HCT116 (cell line): ENCODE measurements at regions not wholly inside any gene's neighbourhood (a gene's known extent, or its start where the extent isn't known, plus 50 kb on each side); places are given as distances from the start of the nearest gene placed in this dataset.

Experiments
- ATAC-seq: fragments of 200-7000 bp; cut with Tn5 transposase; 2 replicates; pipeline ENCODE4 v1.9.1; 2020; ENCODE audit warnings: mild to moderate bottlenecking, moderate library complexity
- BruUV-seq: library from RNA; stranded (reverse); fragments of 400-500 nt; replicated peaks from 2 replicates; lab custom pipeline; 2021; lab: Mats Ljungman, UMichigan
- CTCF ChIA-PET: fragments of 300-600 bp; sonication (Branson Sonifier 250); formaldehyde crosslinking; loops from one replicate; lab custom pipeline; 2021; ENCODE audit warnings: antibody characterized with exemption; lab: Charles Lee
- POLR2A ChIA-PET: fragments of 300-600, 350-600 bp; sonication (Branson Sonifier 250); formaldehyde crosslinking; loops from one replicate; lab custom pipeline; 2021; ENCODE audit warnings: antibody characterized with exemption; lab: Charles Lee
- RAD21 ChIA-PET, 2 experiments: fragments of 300-600 bp; sonication (Branson Sonifier 250); formaldehyde crosslinking; loops; one replicate each; lab custom pipeline; 2023; ENCODE audit warnings: low total read pairs in 2 of 2; ENCODE audit not compliant: uncharacterized antibody in 2 of 2, unreplicated experiment in 2 of 2, low non-redundant PET in 1 of 2; lab: Charles Lee
- DNase-seq: peaks from one replicate; pipeline ENCODE4 v3.0.0-alpha.2; 2010; ENCODE audit warnings: low read depth, low spot score
- H2AFZ ChIP-seq: fragments of 200-600 bp; shearing (Covaris generic), sonication (generic); 2 replicates; pipeline ENCODE4 v1.6.1; 2017; ENCODE audit warnings: low read depth, mixed run types, mixed read lengths, antibody characterized with exemption, low read length; ENCODE audit not compliant: poor library complexity, severe bottlenecking
- H3K27ac ChIP-seq: 2 replicates; pipeline ENCODE4 v1.5.1; 2012; ENCODE audit warnings: low read depth, low read length
- H3K27me3 ChIP-seq: fragments of 200-600 bp; sonication (generic); 2 replicates; pipeline ENCODE4 v1.6.1; 2016; ENCODE audit warnings: mixed run types, low read length, mixed read lengths; ENCODE audit not compliant: insufficient read depth
- H3K36me3 ChIP-seq, 2 experiments: fragments of 200-500 bp in 1 of 2; fragments of 200-600 bp in 1 of 2; sonication (Bioruptor generic) in 1 of 2; sonication (generic) in 1 of 2; 2 replicates each; pipeline versions ENCODE4 v1.5.1 to v1.6.1; 2014 to 2016; ENCODE audit warnings: low read length in 2 of 2, inconsistent platforms in 1 of 2, mixed read lengths in 1 of 2, mixed run types in 1 of 2; ENCODE audit not compliant: insufficient read depth in 2 of 2, control insufficient read depth in 1 of 2
- H3K4me1 ChIP-seq, 2 experiments: fragments of 200-600 bp in 1 of 2; sonication (generic) in 1 of 2; 2 replicates each; pipeline versions ENCODE4 v1.5.1 to v1.6.1; 2012 to 2017; ENCODE audit warnings: low read length in 2 of 2, inconsistent platforms in 1 of 2, mild to moderate bottlenecking in 1 of 2, mixed read lengths in 1 of 2, mixed run types in 1 of 2, moderate library complexity in 1 of 2; ENCODE audit not compliant: insufficient read depth in 2 of 2, control insufficient read depth in 1 of 2
- H3K4me2 ChIP-seq: fragments of 200-600 bp; sonication (generic); 2 replicates; pipeline ENCODE4 v1.6.1; 2017; ENCODE audit warnings: mixed run types, low read length, mixed read lengths
- H3K4me3 ChIP-seq, 2 experiments: fragments of 200-600 bp in 1 of 2; sonication (generic) in 1 of 2; replicated peaks in 1 of 2; 2 replicates each; pipeline ENCODE4 v1.5.1; 2011 to 2016; ENCODE audit warnings: low read length in 2 of 2, control low read depth in 1 of 2, low read depth in 1 of 2, mild to moderate bottlenecking in 1 of 2, mixed read lengths in 1 of 2, mixed run types in 1 of 2
- H3K79me2 ChIP-seq: fragments of 200-600 bp; sonication (generic); 2 replicates; pipeline ENCODE4 v1.6.1; 2017; ENCODE audit warnings: mild to moderate bottlenecking, mixed run types, low read length, moderate library complexity, mixed read lengths; ENCODE audit not compliant: insufficient read depth
- H3K9ac ChIP-seq: fragments of 200-600 bp; sonication (generic); 2 replicates; pipeline ENCODE4 v1.6.1; 2016; ENCODE audit warnings: low read length, mixed read lengths
- H3K9me2 ChIP-seq: fragments of 200-600 bp; sonication (generic), shearing (Covaris generic); 2 replicates; pipeline ENCODE4 v1.6.1; 2017; ENCODE audit warnings: mixed run types, mild to moderate bottlenecking, moderate library complexity; ENCODE audit not compliant: insufficient read depth
- H3K9me3 ChIP-seq, 2 experiments: fragments of 200-500 bp in 1 of 2; fragments of 200-600 bp in 1 of 2; sonication (Bioruptor generic) in 1 of 2; sonication (generic) in 1 of 2; 2 replicates each; pipeline ENCODE4 v1.6.1; 2014 to 2017; ENCODE audit warnings: low read length in 2 of 2, mixed read lengths in 2 of 2, inconsistent platforms in 1 of 2, low read depth in 1 of 2, mild to moderate bottlenecking in 1 of 2, mixed run types in 1 of 2, moderate library complexity in 1 of 2; ENCODE audit not compliant: control insufficient read depth in 1 of 2, insufficient read depth in 1 of 2
- H4K20me1 ChIP-seq: fragments of 200-600 bp; sonication (generic), shearing (Covaris generic); 2 replicates; pipeline ENCODE4 v1.6.1; 2017; ENCODE audit warnings: mixed run types, mild to moderate bottlenecking, moderate library complexity; ENCODE audit not compliant: insufficient read depth
- CEBPB ChIP-seq: IDR thresholded peaks from 2 replicates; pipeline ENCODE4 v1.6.1; 2012; ENCODE audit warnings: low read depth
- CTCF ChIP-seq, 3 experiments: fragments of 200-600 bp in 1 of 3; sonication (generic) in 1 of 3; IDR thresholded peaks in 2 of 3; conservative IDR thresholded peaks in 1 of 3; 2 replicates each; pipeline ENCODE4 v1.5.1; 2012 to 2017; ENCODE audit warnings: low read depth in 2 of 3, low read length in 2 of 3, antibody characterized with exemption in 1 of 3, borderline replicate concordance in 1 of 3, control low read depth in 1 of 3, mild to moderate bottlenecking in 1 of 3, mixed read lengths in 1 of 3, mixed run types in 1 of 3, moderate library complexity in 1 of 3; ENCODE audit not compliant: insufficient read depth in 1 of 3
- EGR1 ChIP-seq: IDR thresholded peaks from 2 replicates; pipeline ENCODE4 v1.6.1; 2012; ENCODE audit warnings: low read depth
- ELF1 ChIP-seq: IDR thresholded peaks from 2 replicates; pipeline ENCODE4 v1.6.1; 2012; ENCODE audit warnings: low read depth, borderline replicate concordance
- EZH2phosphoT487 ChIP-seq: fragments of 200-600 bp; IDR thresholded peaks from 2 replicates; pipeline ENCODE4 v1.6.1; 2018; ENCODE audit warnings: antibody characterized with exemption, borderline replicate concordance
- FOSL1 ChIP-seq: IDR thresholded peaks from 2 replicates; pipeline ENCODE4 v1.6.1; 2012; ENCODE audit warnings: low read depth
- JUND ChIP-seq: IDR thresholded peaks from 2 replicates; pipeline ENCODE4 v1.6.1; 2012
- POLR2A ChIP-seq: IDR thresholded peaks from 2 replicates; pipeline ENCODE4 v1.7.0; 2011; ENCODE audit warnings: borderline replicate concordance; ENCODE audit not compliant: insufficient read depth, insufficient read length; ENCODE audit errors: extremely low read depth
- POLR2AphosphoS5 ChIP-seq: IDR thresholded peaks from 2 replicates; pipeline ENCODE4 v1.6.1; 2011; ENCODE audit warnings: mild to moderate bottlenecking, low read depth, low read length, moderate library complexity
- RAD21 ChIP-seq: IDR thresholded peaks from 2 replicates; pipeline ENCODE4 v1.6.1; 2012; ENCODE audit warnings: low read depth, mild to moderate bottlenecking
- SP1 ChIP-seq: IDR thresholded peaks from 2 replicates; pipeline ENCODE4 v1.6.1; 2012; ENCODE audit warnings: low read depth
- SRF ChIP-seq: IDR thresholded peaks from 2 replicates; pipeline ENCODE4 v1.6.1; 2012; ENCODE audit warnings: low read depth
- TCF7L2 ChIP-seq: IDR thresholded peaks from 2 replicates; pipeline ENCODE4 v1.7.0; 2011; ENCODE audit warnings: borderline replicate concordance, inconsistent platforms; ENCODE audit not compliant: insufficient read depth, insufficient read length; ENCODE audit errors: extremely low read depth
- YY1 ChIP-seq: IDR thresholded peaks from 2 replicates; pipeline ENCODE4 v1.6.1; 2011; ENCODE audit warnings: low read length, low read depth, moderate library complexity, mild to moderate bottlenecking; ENCODE audit not compliant: insufficient replicate concordance; ENCODE audit errors: extremely low read depth
- ZFX ChIP-seq: fragments of 450-650 bp; IDR thresholded peaks from 2 replicates; pipeline ENCODE4 v1.6.1; 2017
- ZNF274 ChIP-seq: fragments of 200-500 bp; sonication (Bioruptor generic); IDR thresholded peaks from 2 replicates; pipeline ENCODE4 v1.6.1; 2014; ENCODE audit warnings: mild to moderate bottlenecking, low read depth, low read length, inconsistent platforms
- intact Hi-C: fragments of 100-400 bp; cut with micrococcal nuclease; formaldehyde crosslinking; loops from 2 replicates; pipeline ENCODE4 v1.10.0; 2022

GRCh38 chr1:238306411-238306810 lies 415.7 kb upstream of the ZP4 start:
- ChIA-PET RAD21 (no interaction called here), CTCF (no interaction called here), POLR2A (no interaction called here)
- no peak for TF ChIP-seq RAD21
- TF ChIP-seq YY1 = no peak
- TF ChIP-seq SRF = no peak
- TF ChIP-seq EGR1 = no peak
- no peak for TF ChIP-seq ELF1
- no peak for TF ChIP-seq ZNF274
- no peak for TF ChIP-seq POLR2A
- no peak for TF ChIP-seq TCF7L2
- no peak for TF ChIP-seq ZFX
- no peak for TF ChIP-seq FOSL1
- no peak for TF ChIP-seq CEBPB
- TF ChIP-seq POLR2AphosphoS5 = no peak
- TF ChIP-seq EZH2phosphoT487 = no peak
- TF ChIP-seq CTCF (IDR thresholded peaks at IDR 0.05 in 2 of 3, conservative IDR thresholded peaks at IDR 0.05 in 1 of 3; ENCODE audit: borderline replicate concordance in 1 of 3, insufficient read depth in 1 of 3, low read depth in 2 of 3, low read length in 2 of 3) = no peak
- no peak for TF ChIP-seq JUND
- TF ChIP-seq SP1 = no peak
- Histone ChIP-seq H3K4me2 (no peak overlapping the region), H3K9me2 (no peaks in the 10 kb centered on the region), H4K20me1 (no peaks in the 10 kb centered on the region), H3K79me2 (no peaks in the 10 kb centered on the region), H3K4me1 (no peaks in the 10 kb centered on the region), H3K27ac (no peak overlapping the region), H3K9me3 (peaks cover 9 to 20% of the 10 kb centered on the region in 2 experiments; a peak in 2 of 4 replicates), H3K9ac (no peak overlapping the region), H3K4me3 (no peak overlapping the region), H2AFZ (no peak overlapping the region), H3K27me3 (no peaks in the 10 kb centered on the region), H3K36me3 (no peaks in the 10 kb centered on the region)
- no TSS peak for BruUV-seq
- intact Hi-C loops = loop anchor here (10.0 kb wide), 1 partner anchor 972 kb away; no protein-coding TSS in a partner anchor
- ATAC-seq (no peak), DNase-seq (no peak)
